ENCODE measurements at regions not wholly inside any gene's neighbourhood (a gene's known extent, or its start where the extent isn't known, plus 50 kb on each side); places are given as distances from the start of the nearest gene placed in this dataset.
"Not testable (repeated sequence)": the region's sequence is repeated elsewhere in the genome, so short reads cannot be mapped to it uniquely, and the experiment has no call there.

GRCh38 chrX:63581906-63582305, 203.1 kb downstream of the ARHGEF9 start:
- DNase-seq: no peak

- DNase-seq: no peak
Observed at GRCh38 chrX:63581398-63581797, 203.6 kb downstream of the ARHGEF9 start.

GRCh38 chrX:63576533-63576932, 208.5 kb downstream of the ARHGEF9 start:
- DNase-seq: no peak

- DNase-seq: not testable (repeated sequence)
Observed at GRCh38 chrX:63575700-63576099, 209.3 kb downstream of the ARHGEF9 start.

- DNase-seq: no peak
Observed at GRCh38 chrX:63566856-63567255, 215.7 kb upstream of the SPIN4 start.

- peak; percentile 7 for DNase-seq
Observed at GRCh38 chrX:63561425-63561824, 210.3 kb upstream of the SPIN4 start.

GRCh38 chrX:63560601-63561218, 209.6 kb upstream of the SPIN4 start:
- DNase-seq: peak; percentile 77

GRCh38 chrX:63551856-63552255, 200.7 kb upstream of the SPIN4 start:
- no peak for DNase-seq

GRCh38 chrX:63530654-63531053, 179.5 kb upstream of the SPIN4 start:
- no peak for DNase-seq

GRCh38 chrX:63529961-63530360, 178.8 kb upstream of the SPIN4 start:
- DNase-seq: no peak

GRCh38 chrX:63526863-63527262, 175.7 kb upstream of the SPIN4 start:
- DNase-seq: no peak

- no peak for DNase-seq
Observed at GRCh38 chrX:63525491-63525890, 174.4 kb upstream of the SPIN4 start.

- not testable (repeated sequence) for DNase-seq
Observed at GRCh38 chrX:63519368-63519767, 168.2 kb upstream of the SPIN4 start.

- DNase-seq: no peak
Observed at GRCh38 chrX:63514569-63515080, 163.5 kb upstream of the SPIN4 start.

GRCh38 chrX:63513825-63514568, 162.9 kb upstream of the SPIN4 start:
- DNase-seq: peak; percentile 66

- no peak for DNase-seq
Observed at GRCh38 chrX:63511361-63511760, 160.2 kb upstream of the SPIN4 start.

GRCh38 chrX:63508668-63509067, 157.5 kb upstream of the SPIN4 start:
- DNase-seq: no peak

- peak; percentile 19 for DNase-seq
Observed at GRCh38 chrX:63506320-63506719, 155.2 kb upstream of the SPIN4 start.

GRCh38 chrX:63503541-63503940, 152.4 kb upstream of the SPIN4 start:
- DNase-seq: no peak

GRCh38 chrX:63488546-63489373, 137.6 kb upstream of the SPIN4 start:
- DNase-seq: no peak

GRCh38 chrX:63475200-63475599, 124.1 kb upstream of the SPIN4 start:
- no peak for DNase-seq

GRCh38 chrX:63471004-63471403, 119.9 kb upstream of the SPIN4 start:
- no peak for DNase-seq

GRCh38 chrX:63470506-63470905, 119.4 kb upstream of the SPIN4 start:
- DNase-seq: no peak

All from hindlimb muscle (tissue), 1 donor.